Kidney (tissue), 10 donors: ENCODE measurements at regions not wholly inside any gene's neighbourhood (a gene's known extent, or its start where the extent isn't known, plus 50 kb on each side); places are given as distances from the start of the nearest gene placed in this dataset.
"Not testable (repeated sequence)": the region's sequence is repeated elsewhere in the genome, so short reads cannot be mapped to it uniquely, and the experiment has no call there.

ENCODE experiments used
- DNase-seq, 5 donors: peaks; one replicate each; pipeline ENCODE4 v3.0.0-alpha.2; 2013 to 2020
- FAIRE-seq: peaks from 2 replicates; lab custom pipeline; 2012; peaks lifted over from hg19 to GRCh38; lab: Jason Lieb, UNC
- H3K27ac ChIP-seq, 2 donors: one replicate each; pipeline ENCODE4 v1.7.0; 2013; ENCODE audit warnings: low read depth in 2 of 2, low read length in 2 of 2, inconsistent platforms in 1 of 2
- H3K27me3 ChIP-seq: one replicate; pipeline ENCODE4 v1.7.1; 2013; ENCODE audit warnings: low read length, inconsistent platforms; ENCODE audit not compliant: control insufficient read depth, insufficient read depth
- H3K36me3 ChIP-seq, 3 donors: one replicate each; pipeline versions ENCODE4 v1.7.0 to v1.7.1; 2013; ENCODE audit warnings: low read length in 3 of 3, control low read depth in 1 of 3, inconsistent platforms in 1 of 3; ENCODE audit not compliant: insufficient read depth in 3 of 3, control insufficient read depth in 2 of 3
- H3K4me1 ChIP-seq, 3 donors: one replicate each; pipeline versions ENCODE4 v1.7.0 to v1.7.1; 2013; ENCODE audit warnings: low read length in 3 of 3, inconsistent platforms in 1 of 3, low read depth in 1 of 3; ENCODE audit not compliant: control insufficient read depth in 2 of 3, insufficient read depth in 2 of 3
- H3K4me3 ChIP-seq, 3 donors: one replicate each; pipeline versions ENCODE4 v1.7.0 to v1.8.1; 2013; ENCODE audit warnings: low read length in 3 of 3, control low read depth in 1 of 3, inconsistent platforms in 1 of 3
- H3K9ac ChIP-seq, 3 donors: one replicate each; pipeline versions ENCODE4 v1.7.0 to v1.7.1; 2013; ENCODE audit warnings: low read length in 3 of 3, control low read depth in 1 of 3, inconsistent platforms in 1 of 3
- H3K9me3 ChIP-seq, 3 donors: one replicate each; pipeline versions ENCODE4 v1.7.0 to v1.7.1; 2013; ENCODE audit warnings: low read length in 3 of 3, control low read depth in 1 of 3, inconsistent platforms in 1 of 3; ENCODE audit not compliant: control insufficient read depth in 2 of 3, insufficient read depth in 1 of 3
- intact Hi-C: fragments of 100-400 bp; cut with DNase I; formaldehyde crosslinking; loops from one replicate; pipeline ENCODE4 v1.11.1; 2022
- donor health status: control.
- donor health status: control.
- donor health status: DM: yes; HTN: yes; CAD: no.
- donor health status: Normal renal cell carcinoma (clear cell type).

DNA sequence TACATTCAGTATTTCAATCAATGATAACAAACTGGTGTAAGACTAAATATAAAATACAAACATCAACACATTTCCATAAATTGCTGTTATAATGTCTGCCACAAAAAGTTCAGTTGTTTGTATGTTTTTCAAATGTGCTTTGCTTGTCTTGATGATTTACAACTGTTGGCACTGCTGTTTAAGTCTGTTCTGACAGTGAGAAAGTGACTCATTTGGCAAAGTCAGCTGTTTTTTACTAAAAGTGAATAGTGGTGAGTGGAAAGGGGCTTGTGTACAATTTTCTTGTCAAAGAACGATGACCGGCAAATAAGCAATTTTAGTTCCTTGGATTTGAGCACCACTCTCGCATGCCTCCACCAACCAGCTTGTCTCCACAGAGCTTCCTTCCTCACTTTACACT lies 244.0 kb downstream of the RTP5 start:
- DNase-seq, H3K9ac ChIP-seq, FAIRE-seq, intact Hi-C loops, H3K36me3 ChIP-seq, H3K9me3 ChIP-seq, H3K4me1 ChIP-seq, H3K4me3 ChIP-seq, H3K27ac ChIP-seq, H3K27me3 ChIP-seq: not testable (repeated sequence)

DNA sequence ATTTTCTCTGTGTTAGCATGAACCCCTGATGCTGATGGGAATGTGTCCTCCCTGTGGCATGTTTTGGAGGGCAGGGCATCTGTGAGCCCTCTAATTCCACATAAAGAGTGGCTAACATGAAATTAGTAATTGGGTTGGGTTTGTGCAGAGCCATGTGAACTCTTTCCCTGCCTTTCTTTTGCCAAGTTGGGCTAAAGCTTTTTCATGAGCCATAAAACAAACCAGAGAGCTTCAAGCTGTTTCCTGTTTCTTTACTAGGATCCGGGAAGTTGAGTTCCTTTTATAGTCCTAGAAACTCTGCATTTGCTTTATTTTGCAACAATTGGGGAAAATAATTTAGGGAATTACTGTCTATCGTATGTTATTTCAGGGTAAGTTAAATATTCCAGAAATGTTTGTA lies 247.1 kb downstream of the RTP5 start:
- FAIRE-seq, DNase-seq, H3K9ac ChIP-seq, intact Hi-C loops, H3K27ac ChIP-seq, H3K4me3 ChIP-seq, H3K36me3 ChIP-seq, H3K27me3 ChIP-seq, H3K9me3 ChIP-seq, H3K4me1 ChIP-seq: not testable (repeated sequence)

DNA sequence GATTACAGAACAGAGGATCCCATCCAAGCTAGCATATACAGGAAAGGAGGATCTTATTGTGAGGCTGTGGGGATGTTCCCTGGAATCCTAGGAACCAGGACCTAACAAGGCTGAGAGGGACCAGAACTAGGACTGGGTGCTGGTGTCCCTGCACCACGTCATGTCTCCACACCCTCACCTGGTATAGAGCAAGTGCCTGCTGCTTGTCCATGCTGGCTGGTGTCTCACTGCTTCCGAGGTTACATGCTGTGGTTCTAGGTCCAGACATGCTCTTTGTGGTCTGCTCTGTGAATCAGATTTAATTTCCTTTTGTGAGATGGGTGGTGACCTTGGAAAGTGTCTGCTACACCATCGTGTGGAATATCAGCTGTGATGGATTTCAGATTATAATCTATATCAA lies 247.8 kb downstream of the RTP5 start:
- intact Hi-C loops, H3K4me1 ChIP-seq, H3K27ac ChIP-seq, H3K9ac ChIP-seq, H3K9me3 ChIP-seq, H3K27me3 ChIP-seq, FAIRE-seq, H3K4me3 ChIP-seq, H3K36me3 ChIP-seq, DNase-seq: not testable (repeated sequence)

DNA sequence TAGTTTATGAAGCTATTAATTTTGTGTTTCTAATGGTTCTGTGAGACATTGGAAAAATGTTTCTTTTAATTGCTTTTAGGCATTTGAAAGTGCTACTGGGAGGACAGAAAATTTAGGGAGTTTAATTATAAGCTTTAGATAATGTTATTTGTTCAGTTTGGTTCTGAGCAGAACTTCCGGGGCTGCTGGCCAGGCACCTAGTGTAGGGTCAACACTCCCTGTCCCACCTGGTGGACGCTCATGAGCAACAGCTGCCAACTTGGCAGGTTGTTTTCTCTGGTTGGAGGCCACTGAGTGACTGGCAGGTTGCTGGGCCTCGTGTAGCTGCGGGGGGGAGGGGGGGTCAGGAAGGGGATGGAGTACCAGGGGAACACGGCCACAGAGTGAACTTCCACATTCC lies 250.2 kb downstream of the RTP5 start:
- peak in 1 of 5 donors; percentile 8 for DNase-seq
- FAIRE-seq, H3K4me3 ChIP-seq, H3K27ac ChIP-seq, H3K4me1 ChIP-seq, intact Hi-C loops, H3K9me3 ChIP-seq, H3K27me3 ChIP-seq, H3K36me3 ChIP-seq, H3K9ac ChIP-seq: not testable (repeated sequence)

DNA sequence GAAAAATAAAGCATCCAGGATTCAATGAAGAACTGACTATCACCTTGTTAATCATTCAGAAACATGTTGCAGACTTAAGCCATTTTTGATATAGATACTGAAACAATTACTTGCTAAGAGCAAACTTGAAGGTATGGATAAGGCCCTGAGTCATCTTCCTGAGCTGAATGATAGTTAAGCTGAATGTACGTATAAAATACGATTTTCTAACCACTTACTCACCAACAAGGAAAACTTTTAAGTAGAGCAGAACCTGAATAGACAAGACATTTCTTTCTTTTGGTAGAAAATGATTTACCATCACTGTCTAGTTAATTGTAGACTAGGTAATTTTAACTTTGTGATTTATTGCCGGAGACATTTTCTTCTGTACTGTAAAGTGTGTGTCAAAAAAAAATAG lies 261.2 kb downstream of the RTP5 start:
- H3K36me3 ChIP-seq, DNase-seq, H3K9me3 ChIP-seq, H3K27me3 ChIP-seq, FAIRE-seq, H3K4me1 ChIP-seq, H3K27ac ChIP-seq, H3K9ac ChIP-seq, H3K4me3 ChIP-seq, intact Hi-C loops: not testable (repeated sequence)

DNA sequence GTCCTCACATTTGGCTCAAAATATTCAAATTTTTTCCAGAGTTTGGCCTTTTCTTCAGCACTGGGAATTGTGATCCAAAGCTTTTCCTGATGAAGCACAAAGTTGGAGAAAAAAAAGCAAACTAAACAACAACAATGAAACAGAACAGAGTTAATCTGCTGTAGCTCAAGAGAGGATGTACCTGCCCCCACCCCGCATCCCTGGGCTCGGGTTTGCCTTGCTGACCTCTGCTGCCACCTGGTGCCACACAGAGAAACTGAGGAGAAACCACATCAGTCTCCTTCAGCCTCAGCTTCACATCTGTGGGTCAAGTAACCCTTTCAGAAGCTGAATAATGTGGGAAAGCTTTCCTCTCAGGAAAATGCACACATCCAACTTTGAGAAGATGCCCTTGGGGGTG lies 290.4 kb downstream of the RTP5 start:
- H3K27ac ChIP-seq, DNase-seq, H3K4me1 ChIP-seq, intact Hi-C loops, H3K36me3 ChIP-seq, H3K27me3 ChIP-seq, H3K4me3 ChIP-seq, H3K9ac ChIP-seq, H3K9me3 ChIP-seq, FAIRE-seq: not testable (repeated sequence)

DNA sequence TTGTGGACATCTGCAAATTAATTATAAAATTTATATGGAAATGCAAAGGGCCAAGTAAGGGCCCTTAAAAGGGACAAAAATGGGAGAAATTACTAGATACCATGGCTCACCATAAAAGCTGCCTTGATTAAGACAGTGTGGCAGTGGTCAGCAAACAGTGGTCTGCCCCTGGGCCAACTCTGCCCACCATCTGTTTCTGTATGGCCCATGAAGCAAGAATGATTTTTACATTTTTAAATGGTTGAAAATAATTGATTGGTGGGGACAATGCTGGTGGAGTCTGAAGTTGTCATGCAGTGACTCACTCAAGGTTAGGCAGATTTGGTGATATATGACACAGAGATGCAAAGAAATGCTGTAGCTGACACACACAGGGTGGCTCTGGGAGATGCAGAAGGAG lies 295.6 kb downstream of the RTP5 start:
- H3K9ac ChIP-seq, intact Hi-C loops: not testable (repeated sequence)

DNA sequence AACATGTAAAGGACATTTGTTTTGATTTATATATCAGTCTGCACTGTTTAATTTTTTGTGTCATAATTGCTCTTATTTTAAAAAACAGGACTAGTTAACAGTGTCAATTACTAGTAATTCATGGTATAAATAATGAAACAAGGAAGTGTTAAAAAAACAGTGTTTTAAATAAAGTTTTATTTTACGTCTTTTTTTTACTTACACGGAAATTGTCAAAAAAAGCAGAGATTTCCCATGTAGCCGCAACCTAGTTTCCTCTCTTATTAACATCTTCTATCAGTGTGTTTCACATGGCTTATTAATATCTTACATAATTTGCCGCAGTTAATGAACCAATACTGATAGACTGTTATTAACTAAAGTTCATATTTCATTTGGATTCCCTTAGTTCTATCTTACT lies 301.8 kb downstream of the RTP5 start:
- H3K4me3 ChIP-seq, H3K9ac ChIP-seq, H3K27me3 ChIP-seq, H3K27ac ChIP-seq, FAIRE-seq, intact Hi-C loops, DNase-seq, H3K4me1 ChIP-seq, H3K9me3 ChIP-seq, H3K36me3 ChIP-seq: not testable (repeated sequence)

More for the DNA sequence above, 295.6 kb downstream of the RTP5 start:
- not testable (repeated sequence) for FAIRE-seq, H3K9me3 ChIP-seq, H3K27ac ChIP-seq, H3K36me3 ChIP-seq, H3K4me3 ChIP-seq, H3K4me1 ChIP-seq, H3K27me3 ChIP-seq, DNase-seq
